Choroid plexus epithelial cell (primary cell): ENCODE measurements at regions not wholly inside any gene's neighbourhood (a gene's known extent, or its start where the extent isn't known, plus 50 kb on each side); places are given as distances from the start of the nearest gene placed in this dataset.
A peak's percentile ranks its signal among the peaks of the same experiment; 100 is the strongest.

Experiments used
- DNase-seq: peaks from one replicate; pipeline ENCODE4 v3.0.0-alpha.2; 2010; ENCODE audit warnings: low read depth
- H3K4me3 ChIP-seq: 2 replicates; pipeline ENCODE4 v1.5.1; 2011; ENCODE audit warnings: low read depth, mild to moderate bottlenecking, control low read depth, low read length, moderate library complexity
- CTCF ChIP-seq: conservative IDR thresholded peaks from 2 replicates; pipeline ENCODE4 v1.5.1; 2011; ENCODE audit warnings: low read depth, mild to moderate bottlenecking, control low read depth, inconsistent platforms, low read length, moderate library complexity

- TF ChIP-seq CTCF = no peak
- H3K4me3 ChIP-seq = no peak overlapping the region
- peak; percentile 27 for DNase-seq
These were observed 142.2 kb downstream of the ABCA8 start for GRCh38 chr17:68812876-68813584.

DNA sequence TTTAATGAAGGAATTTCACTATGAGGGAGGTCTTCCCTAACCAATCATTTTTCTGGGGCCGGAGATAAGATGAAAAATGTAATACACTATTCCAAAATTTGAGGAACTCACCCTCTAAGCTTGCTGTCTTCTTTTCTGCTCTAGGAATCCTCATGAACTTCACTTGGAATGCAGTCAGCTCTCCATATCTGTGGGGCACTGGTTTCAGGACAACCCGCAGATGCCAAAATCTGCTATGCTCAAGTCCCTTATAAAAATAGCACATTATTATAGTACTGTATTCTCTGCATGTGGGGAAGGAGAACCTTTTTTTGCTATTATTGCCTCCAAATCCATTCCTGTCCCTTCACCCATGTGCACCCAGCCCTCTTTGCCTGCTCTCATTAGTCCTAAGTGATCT, 146.0 kb downstream of the ABCA8 start:
- no peak overlapping the region for H3K4me3 ChIP-seq
- DNase-seq = no peak
- TF ChIP-seq CTCF = no peak

DNA sequence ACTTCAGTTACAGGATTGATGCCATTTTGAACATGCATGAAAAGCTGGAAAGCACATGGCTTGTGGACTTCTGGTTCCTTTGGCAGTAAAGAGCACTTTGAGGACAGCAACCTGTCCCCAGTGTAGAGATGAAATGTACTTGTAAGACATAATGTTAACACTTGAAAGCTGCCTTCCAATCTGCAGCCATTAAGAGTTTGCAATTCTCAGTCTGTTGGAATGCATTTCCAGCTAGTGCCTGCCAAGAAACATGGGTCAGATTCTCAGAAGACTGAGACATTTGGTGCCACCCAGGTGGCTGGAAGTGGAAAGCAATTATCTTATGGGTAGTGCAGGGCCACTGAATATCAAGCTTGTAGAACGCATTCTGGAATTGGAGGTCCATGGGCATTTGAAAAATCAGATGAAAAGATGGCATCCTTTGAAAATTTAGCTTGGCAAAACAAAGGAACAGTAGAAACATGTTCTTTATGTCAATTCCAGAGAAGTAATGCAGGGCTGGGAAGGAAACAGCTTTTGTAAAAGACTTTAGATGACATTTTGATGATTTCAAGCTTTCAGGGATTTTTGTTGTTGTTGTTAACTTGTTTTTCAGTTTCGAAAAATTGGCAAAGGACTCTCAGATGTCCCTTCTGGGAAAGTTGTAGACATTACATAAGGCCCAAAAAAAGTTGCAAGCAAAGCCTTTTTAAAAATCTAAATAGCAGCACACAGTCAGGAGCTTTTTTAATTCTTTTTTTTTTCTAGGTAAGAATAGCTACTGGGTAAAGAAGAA, 147.0 kb downstream of the ABCA8 start:
- TF ChIP-seq CTCF = no peak
- H3K4me3 ChIP-seq = no peak overlapping the region
- peak; percentile 35 for DNase-seq

DNA sequence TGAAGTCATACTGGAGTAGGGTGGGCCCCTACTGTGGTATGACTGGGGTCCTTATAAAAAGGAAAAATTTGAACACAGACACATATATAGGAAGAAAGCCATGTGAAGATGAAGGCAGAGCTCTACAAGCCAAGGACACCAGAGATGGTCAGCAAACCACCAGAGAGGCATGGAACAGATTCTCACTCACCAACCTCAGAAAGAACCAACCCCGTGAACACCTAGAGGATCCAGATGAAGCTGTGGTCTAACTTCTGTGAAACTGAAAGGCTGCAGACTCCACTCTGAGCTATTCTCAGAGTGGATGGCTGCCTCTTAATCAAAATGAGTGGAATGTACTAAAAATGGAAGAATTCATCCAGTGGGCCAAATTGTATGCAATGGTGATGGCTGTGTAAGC, 149.6 kb downstream of the ABCA8 start:
- H3K4me3 ChIP-seq = no peak overlapping the region
- no peak for DNase-seq
- TF ChIP-seq CTCF = no peak

- DNase-seq = no peak
- TF ChIP-seq CTCF = no peak
- H3K4me3 ChIP-seq = no peak overlapping the region
These were observed 150.2 kb downstream of the ABCA8 start for GRCh38 chr17:68804777-68805520.

DNA sequence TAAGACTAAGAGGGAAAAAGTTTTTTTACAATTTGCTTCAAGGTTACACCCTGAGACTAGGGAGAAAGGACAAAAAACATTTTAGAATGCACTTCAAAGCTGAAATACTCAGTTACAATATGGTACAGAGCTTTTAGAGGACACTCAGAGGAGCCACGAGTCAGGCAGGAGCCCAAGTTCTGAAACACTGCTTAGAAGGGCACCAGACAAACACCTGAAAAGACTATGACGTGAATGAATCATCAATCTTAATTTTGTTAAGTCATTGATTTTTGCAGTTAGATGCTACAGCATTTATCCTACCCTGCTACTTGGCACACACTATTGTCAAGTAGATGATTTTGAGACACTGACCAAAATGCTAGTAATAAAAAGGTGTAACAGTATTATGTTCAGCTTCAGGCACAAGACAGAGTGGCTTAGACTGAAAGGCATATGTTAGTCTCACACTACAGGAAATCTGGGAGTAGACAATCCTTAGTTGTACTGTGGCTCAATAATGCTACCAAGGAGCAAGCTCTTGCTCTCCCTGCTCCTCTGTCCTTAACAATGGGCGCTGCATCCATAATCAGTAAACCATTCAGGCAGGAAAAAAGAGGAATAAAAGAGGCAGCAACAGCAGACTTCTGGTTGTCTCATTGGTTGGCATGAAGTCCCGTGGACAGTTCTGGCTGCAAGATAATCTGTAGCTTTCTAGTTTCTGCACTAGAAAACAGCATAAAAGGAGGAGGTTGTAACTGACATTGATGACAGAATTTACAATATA, 151.8 kb downstream of the ABCA8 start:
- no peak overlapping the region for H3K4me3 ChIP-seq
- TF ChIP-seq CTCF = no peak
- no peak for DNase-seq
